ENCODE measurements at regions not wholly inside any gene's neighbourhood (a gene's known extent, or its start where the extent isn't known, plus 50 kb on each side); places are given as distances from the start of the nearest gene placed in this dataset.

DNA sequence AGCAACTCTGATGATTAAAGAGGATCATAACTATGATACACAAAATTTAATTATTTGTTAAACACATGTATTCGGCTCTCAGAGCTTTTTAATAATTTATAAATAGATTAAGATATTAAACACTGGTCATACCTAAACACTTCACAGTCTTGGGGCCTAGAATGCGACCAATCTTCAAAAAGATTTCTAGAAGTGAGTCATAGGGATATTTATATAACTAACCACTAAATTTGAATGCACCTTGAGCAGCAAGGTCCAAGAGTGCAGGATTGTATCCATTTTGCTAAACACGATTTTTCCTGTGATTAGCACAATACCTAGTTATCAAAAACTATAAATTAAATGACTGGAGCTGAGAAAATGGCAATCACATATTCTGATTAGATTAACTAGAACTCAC lies 709.3 kb downstream of the EPHA7 start:
- Histone ChIP-seq H4K20me1 (ENCODE audit: control insufficient read depth, insufficient read depth) (no peaks in the 10 kb centered on the region), H3K4me2 (ENCODE audit: control insufficient read depth, insufficient read depth) (no peak overlapping the region), H3K79me2 (ENCODE audit: control insufficient read depth, insufficient read depth, low read length) (no peaks in the 10 kb centered on the region), H3K4me1 (ENCODE audit: control insufficient read depth, insufficient read depth, low read length) (no peaks in the 10 kb centered on the region), H2AFZ (ENCODE audit: control insufficient read depth, low read depth, low read length) (no peak overlapping the region), H3K36me3 (ENCODE audit: control insufficient read depth in 2 of 2, insufficient read depth in 2 of 2, low read length in 1 of 2) (no peaks in the 10 kb centered on the region), H3K9ac (ENCODE audit: control insufficient read depth, insufficient read depth, low read length) (no peak overlapping the region), H3K27ac (ENCODE audit: control insufficient read depth, insufficient read depth) (no peak overlapping the region), H3K4me3 (no peak overlapping the region), H3K27me3 (replicated peaks in 1 of 2; ENCODE audit: control insufficient read depth in 2 of 2, insufficient read depth in 2 of 2, low read length in 1 of 2) (no peaks in the 10 kb centered on the region), H3K9me3 (replicated peaks; ENCODE audit: control insufficient read depth, insufficient read depth, low read length) (no peaks in the 10 kb centered on the region)
- in situ Hi-C loops (cut with MboI) (no loop called here), intact Hi-C loops (cut with micrococcal nuclease; ENCODE audit: unreplicated experiment) (no loop called here)
- no TSS peak for BruUV-seq (replicated peaks)
- ChIA-PET RAD21 (ENCODE audit: unreplicated experiment) (no interaction called here), SMC1A (ENCODE audit: uncharacterized antibody, unreplicated experiment) (no interaction called here), CTCF (no interaction called here), POLR2A (no interaction called here)
- 4% methylated on average over 3 of the region's 3 CpGs for whole genome bisulfite sequencing (ENCODE audit: insufficient coverage, insufficient replicate concordance, low lambda C conversion rate, missing lambda C conversion rate)
- DNase-seq (ENCODE audit: low read depth, low spot score) (no peak), ATAC-seq (peak; percentile 95), FAIRE-seq (no peak)
- no peak for TF ChIP-seq NRF1 (conservative IDR thresholded peaks at IDR 0.05; ENCODE audit: low read depth, low read length)
- TF ChIP-seq, protein P1, sequence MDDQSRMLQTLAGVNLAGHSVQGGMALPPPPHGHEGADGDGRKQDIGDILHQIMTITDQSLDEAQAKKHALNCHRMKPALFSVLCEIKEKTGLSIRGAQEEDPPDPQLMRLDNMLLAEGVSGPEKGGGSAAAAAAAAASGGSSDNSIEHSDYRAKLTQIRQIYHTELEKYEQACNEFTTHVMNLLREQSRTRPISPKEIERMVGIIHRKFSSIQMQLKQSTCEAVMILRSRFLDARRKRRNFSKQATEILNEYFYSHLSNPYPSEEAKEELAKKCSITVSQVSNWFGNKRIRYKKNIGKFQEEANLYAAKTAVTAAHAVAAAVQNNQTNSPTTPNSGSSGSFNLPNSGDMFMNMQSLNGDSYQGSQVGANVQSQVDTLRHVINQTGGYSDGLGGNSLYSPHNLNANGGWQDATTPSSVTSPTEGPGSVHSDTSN (IDR thresholded peaks at IDR 0.05; ENCODE audit: insufficient replicate concordance, low read depth, low read length), result no peak
- TF ChIP-seq CBX3 (IDR thresholded peaks at IDR 0.05; ENCODE audit: borderline replicate concordance, low read depth), result no peak
- TF ChIP-seq SPI1 (IDR thresholded peaks at IDR 0.05; ENCODE audit: borderline replicate concordance, insufficient read depth, low read depth, low read length), result no peak
- TF ChIP-seq RUNX3 (IDR thresholded peaks at IDR 0.05; ENCODE audit: low read length), result peak; percentile 73
- TF ChIP-seq HDAC6 (IDR thresholded peaks at IDR 0.05; ENCODE audit: unreplicated experiment), result no peak
- TF ChIP-seq ETV6 (conservative IDR thresholded peaks at IDR 0.05 in 1 of 2, IDR thresholded peaks at IDR 0.05 in 1 of 2; ENCODE audit: borderline replicate concordance in 1 of 2, low read depth in 1 of 2), result no peak
- TF ChIP-seq SREBF2 (IDR thresholded peaks at IDR 0.05; ENCODE audit: low read length), result no peak
- TF ChIP-seq MEF2A (IDR thresholded peaks at IDR 0.05; ENCODE audit: insufficient read depth, low read depth, low read length), result peak; percentile 82

Measured in GM12878 (cell line).